Keratinocyte (primary cell): ENCODE measurements at regions not wholly inside any gene's neighbourhood (a gene's known extent, or its start where the extent isn't known, plus 50 kb on each side); places are given as distances from the start of the nearest gene placed in this dataset.

Experiments used
- DNase-seq: peaks from one replicate; pipeline ENCODE4 v3.0.0-alpha.2; 2011; ENCODE audit warnings: low read depth, missing footprints, low spot score
- FAIRE-seq: peaks from 2 replicates; lab custom pipeline; 2011; peaks lifted over from hg19 to GRCh38; lab: Jason Lieb, UNC
- H2AFZ ChIP-seq: 2 replicates; pipeline ENCODE4 v1.6.0; 2012; ENCODE audit warnings: low read length, control low read depth, inconsistent platforms; ENCODE audit not compliant: control insufficient read depth
- H3K27ac ChIP-seq: 2 replicates; pipeline ENCODE4 v1.5.1; 2011; ENCODE audit warnings: low read length; ENCODE audit not compliant: control insufficient read depth, insufficient read depth
- H3K27me3 ChIP-seq: 3 replicates; pipeline ENCODE4 v1.6.0; 2011; ENCODE audit warnings: low read length; ENCODE audit not compliant: control insufficient read depth, insufficient read depth; ENCODE audit errors: extremely low read depth
- H3K36me3 ChIP-seq, 2 experiments: 2 replicates in 1 of 2; 3 replicates in 1 of 2; pipeline ENCODE4 v1.5.1; 2011; ENCODE audit warnings: low read length in 2 of 2, mild to moderate bottlenecking in 1 of 2; ENCODE audit not compliant: control insufficient read depth in 2 of 2, insufficient read depth in 2 of 2; ENCODE audit errors: extremely low read depth in 1 of 2
- H3K4me1 ChIP-seq: 3 replicates; pipeline ENCODE4 v1.5.1; 2011; ENCODE audit warnings: low read length; ENCODE audit not compliant: control insufficient read depth, insufficient read depth; ENCODE audit errors: extremely low read depth
- H3K4me2 ChIP-seq: 3 replicates; pipeline ENCODE4 v1.6.0; 2011; ENCODE audit warnings: low read depth, low read length; ENCODE audit not compliant: control insufficient read depth, insufficient read depth; ENCODE audit errors: extremely low read depth
- H3K4me3 ChIP-seq, 3 experiments: fragments of 200-600 bp in 1 of 3; sonication (generic) in 1 of 3; 2 replicates in 2 of 3; 3 replicates in 1 of 3; pipeline ENCODE4 v1.5.1; 2011 to 2016; ENCODE audit warnings: low read length in 3 of 3, mild to moderate bottlenecking in 3 of 3, control low read depth in 2 of 3, inconsistent platforms in 1 of 3, low read depth in 1 of 3, mixed read lengths in 1 of 3, mixed run types in 1 of 3, moderate library complexity in 1 of 3; ENCODE audit not compliant: control insufficient read depth in 2 of 3, insufficient read depth in 2 of 3; ENCODE audit errors: extremely low read depth in 1 of 3
- H3K79me2 ChIP-seq: 2 replicates; pipeline ENCODE4 v1.6.0; 2012; ENCODE audit warnings: low read length; ENCODE audit not compliant: control insufficient read depth, insufficient read depth
- H3K9ac ChIP-seq: 3 replicates; pipeline ENCODE4 v1.6.0; 2011; ENCODE audit warnings: low read length; ENCODE audit not compliant: control insufficient read depth, insufficient read depth; ENCODE audit errors: extremely low read depth
- H3K9me1 ChIP-seq: 3 replicates; pipeline ENCODE4 v1.6.0; 2011; ENCODE audit warnings: low read length; ENCODE audit not compliant: control insufficient read depth, insufficient read depth; ENCODE audit errors: extremely low read depth
- H3K9me3 ChIP-seq: 2 replicates; pipeline ENCODE4 v1.5.1; 2012; ENCODE audit warnings: low read depth, low read length; ENCODE audit not compliant: control insufficient read depth
- H4K20me1 ChIP-seq: 3 replicates; pipeline ENCODE4 v1.6.0; 2011; ENCODE audit warnings: low read length; ENCODE audit not compliant: control insufficient read depth, insufficient read depth; ENCODE audit errors: extremely low read depth
- EZH2 ChIP-seq: IDR thresholded peaks from one replicate; pipeline ENCODE4 v1.6.1; 2012; ENCODE audit warnings: inconsistent platforms, mild to moderate bottlenecking, low read length, moderate library complexity
- dilution Hi-C: fragments of 300-500 bp; cut with MboI; formaldehyde crosslinking; loops from one replicate; pipeline ENCODE4 v1.7.0; 2020; ENCODE audit warnings: low sequenced_read_pairs; ENCODE audit not compliant: extremely low pct_ligation_motif_present
- small RNA-seq, 3 experiments: library from RNA; depleted of rRNA; stranded (forward); fragments of <200 nt; gene quantifications; one replicate each; pipeline ENCODE3, GENCODE V24; 2012; ENCODE audit warnings: low read depth in 3 of 3, low replicate concordance in 1 of 3; ENCODE audit not compliant: insufficient read length in 3 of 3
- TF ChIP-seq, protein P1 (sequence below), 3 experiments: IDR thresholded peaks in 1 of 3; conservative IDR thresholded peaks in 1 of 3; optimal IDR thresholded peaks in 1 of 3; 2 replicates in 2 of 3; 3 replicates in 1 of 3; pipeline versions ENCODE3 to v1.5.1; 2011; ENCODE audit warnings: low read length in 3 of 3, mild to moderate bottlenecking in 3 of 3, moderate library complexity in 2 of 3, control low read depth in 1 of 3, inconsistent platforms in 1 of 3; ENCODE audit not compliant: insufficient read depth in 2 of 3; ENCODE audit errors: extremely low read depth in 1 of 3

DNA sequence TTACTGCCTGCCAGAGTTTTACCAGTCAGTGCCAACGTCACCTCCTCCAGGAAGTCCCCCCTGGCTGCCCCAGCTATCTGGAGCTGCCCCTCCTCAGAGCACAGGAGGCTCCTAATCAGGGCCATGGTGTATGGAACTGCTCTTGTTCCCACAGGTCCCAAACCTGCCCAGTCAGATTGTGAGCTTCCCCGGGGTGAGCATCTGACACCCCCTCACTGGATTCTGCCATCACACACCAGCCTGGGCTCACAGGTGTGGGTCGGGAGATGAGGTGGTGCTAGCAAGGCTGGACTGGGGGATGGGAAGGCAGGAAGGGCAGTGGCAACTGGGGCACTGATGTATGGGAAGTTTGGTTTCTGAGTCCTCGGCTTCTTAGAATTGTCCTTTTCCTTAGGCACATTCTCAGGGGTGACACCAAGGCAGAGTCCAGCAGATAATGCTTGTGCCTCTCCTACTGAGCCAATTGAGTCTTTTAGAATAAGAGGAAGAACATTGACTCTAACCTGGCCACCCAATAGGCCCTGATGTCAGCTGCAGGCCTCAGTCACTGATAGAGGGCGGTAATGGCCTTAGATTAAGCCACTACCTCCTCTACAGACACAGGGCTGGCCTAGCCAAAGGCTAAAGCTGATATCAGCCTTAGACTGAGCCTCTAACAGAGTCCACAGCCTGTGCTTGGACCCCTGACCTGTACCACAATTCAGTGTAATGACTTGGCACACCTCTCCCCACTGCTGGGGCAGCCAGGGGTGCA is 107.9 kb downstream of the WSCD1 start:
- dilution Hi-C loops, result no loop called here
- FAIRE-seq (no peak), DNase-seq (no peak)
- H3K27ac ChIP-seq, result no peak overlapping the region
- TF ChIP-seq, protein P1, sequence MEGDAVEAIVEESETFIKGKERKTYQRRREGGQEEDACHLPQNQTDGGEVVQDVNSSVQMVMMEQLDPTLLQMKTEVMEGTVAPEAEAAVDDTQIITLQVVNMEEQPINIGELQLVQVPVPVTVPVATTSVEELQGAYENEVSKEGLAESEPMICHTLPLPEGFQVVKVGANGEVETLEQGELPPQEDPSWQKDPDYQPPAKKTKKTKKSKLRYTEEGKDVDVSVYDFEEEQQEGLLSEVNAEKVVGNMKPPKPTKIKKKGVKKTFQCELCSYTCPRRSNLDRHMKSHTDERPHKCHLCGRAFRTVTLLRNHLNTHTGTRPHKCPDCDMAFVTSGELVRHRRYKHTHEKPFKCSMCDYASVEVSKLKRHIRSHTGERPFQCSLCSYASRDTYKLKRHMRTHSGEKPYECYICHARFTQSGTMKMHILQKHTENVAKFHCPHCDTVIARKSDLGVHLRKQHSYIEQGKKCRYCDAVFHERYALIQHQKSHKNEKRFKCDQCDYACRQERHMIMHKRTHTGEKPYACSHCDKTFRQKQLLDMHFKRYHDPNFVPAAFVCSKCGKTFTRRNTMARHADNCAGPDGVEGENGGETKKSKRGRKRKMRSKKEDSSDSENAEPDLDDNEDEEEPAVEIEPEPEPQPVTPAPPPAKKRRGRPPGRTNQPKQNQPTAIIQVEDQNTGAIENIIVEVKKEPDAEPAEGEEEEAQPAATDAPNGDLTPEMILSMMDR (optimal IDR thresholded peaks at IDR 0.05 in 1 of 3, IDR thresholded peaks at IDR 0.05 in 1 of 3, conservative IDR thresholded peaks at IDR 0.05 in 1 of 3; ENCODE audit: extremely low read depth in 1 of 3, insufficient read depth in 2 of 3, low read length in 3 of 3), result peak in 1 of 3 experiments; percentile 24
- no peak for TF ChIP-seq EZH2
- H3K9me1 ChIP-seq, result no peaks in the 10 kb centered on the region
- H3K9ac ChIP-seq, result no peak overlapping the region
- no peaks in the 10 kb centered on the region for H3K4me1 ChIP-seq
- H3K36me3 ChIP-seq, result no peaks in the 10 kb centered on the region
- H3K27me3 ChIP-seq, result peaks cover 3% of the 10 kb centered on the region
- H3K9me3 ChIP-seq, result no peaks in the 10 kb centered on the region
- no peaks in the 10 kb centered on the region for H4K20me1 ChIP-seq
- H3K4me2 ChIP-seq, result no peak overlapping the region
- H3K4me3 ChIP-seq, result no peak overlapping the region
- no peaks in the 10 kb centered on the region for H3K79me2 ChIP-seq
- H2AFZ ChIP-seq, result no peak overlapping the region

Small RNA genes lying in the stretch of these regions (small RNA-seq; reads per million reads assigned to genes)
- 0 to 0.25 (median 0) reads per million in 3 experiments for gene RNU6-1264P
